Activated CD4-positive, alpha-beta T cell treated with anti-CD3 and anti-CD28 coated beads, Interleukin-2, Interleukin-4, amounts not matched to agents 100 ng/mL and 50 ng/mL, durations not matched to agents 16 hours and 8 hours (primary cell): ENCODE measurements at regions not wholly inside any gene's neighbourhood (a gene's known extent, or its start where the extent isn't known, plus 50 kb on each side); places are given as distances from the start of the nearest gene placed in this dataset.
A peak's percentile ranks its signal among the peaks of the same experiment; 100 is the strongest.
"Not testable (repeated sequence)": the region's sequence is repeated elsewhere in the genome, so short reads cannot be mapped to it uniquely, and the experiment has no call there.

ENCODE experiments used
- DNase-seq: peaks from one replicate; pipeline ENCODE4 v3.0.0-alpha.2; 2020; ENCODE audit warnings: low spot score

GRCh38 chr1:213585402-213585801, 402.4 kb upstream of the PROX1 start:
- no peak for DNase-seq

GRCh38 chr1:213585959-213586586, 401.7 kb upstream of the PROX1 start:
- no peak for DNase-seq

- no peak for DNase-seq
Observed at GRCh38 chr1:213586587-213586972, 401.2 kb upstream of the PROX1 start.

- DNase-seq = no peak
Observed at GRCh38 chr1:213596729-213597128, 391.0 kb upstream of the PROX1 start.

- DNase-seq = no peak
Observed at GRCh38 chr1:213598263-213598662, 389.5 kb upstream of the PROX1 start.

GRCh38 chr1:213600879-213601278, 386.9 kb upstream of the PROX1 start:
- DNase-seq = no peak

- not testable (repeated sequence) for DNase-seq
Observed at GRCh38 chr1:213601705-213602104, 386.1 kb upstream of the PROX1 start.

- DNase-seq = no peak
Observed at GRCh38 chr1:213602796-213603486, 384.8 kb upstream of the PROX1 start.

GRCh38 chr1:213604477-213604876, 383.3 kb upstream of the PROX1 start:
- DNase-seq = no peak

GRCh38 chr1:213605732-213606131, 382.0 kb upstream of the PROX1 start:
- no peak for DNase-seq

- DNase-seq = no peak
Observed at GRCh38 chr1:213606252-213606820, 381.4 kb upstream of the PROX1 start.

GRCh38 chr1:213613549-213613948, 374.2 kb upstream of the PROX1 start:
- no peak for DNase-seq

- no peak for DNase-seq
Observed at GRCh38 chr1:213615226-213615916, 372.4 kb upstream of the PROX1 start.

- no peak for DNase-seq
Observed at GRCh38 chr1:213617133-213617532, 370.6 kb upstream of the PROX1 start.

GRCh38 chr1:213618094-213618493, 369.7 kb upstream of the PROX1 start:
- DNase-seq = no peak

GRCh38 chr1:213619026-213619425, 368.7 kb upstream of the PROX1 start:
- no peak for DNase-seq

GRCh38 chr1:213621077-213621476, 366.7 kb upstream of the PROX1 start:
- no peak for DNase-seq

- peak; percentile 59 for DNase-seq
Observed at GRCh38 chr1:213622365-213623063, 365.3 kb upstream of the PROX1 start.

GRCh38 chr1:213623064-213623581, 364.6 kb upstream of the PROX1 start:
- DNase-seq = peak; percentile 1

- DNase-seq = no peak
Observed at GRCh38 chr1:213623862-213624261, 363.9 kb upstream of the PROX1 start.

GRCh38 chr1:213636778-213637177, 351.0 kb upstream of the PROX1 start:
- DNase-seq = not testable (repeated sequence)

- no peak for DNase-seq
Observed at GRCh38 chr1:213641312-213641711, 346.5 kb upstream of the PROX1 start.
